SHP77 treated with DMSO at 0.1 percent for 48 hours (cell line): ENCODE measurements at regions not wholly inside any gene's neighbourhood (a gene's known extent, or its start where the extent isn't known, plus 50 kb on each side); places are given as distances from the start of the nearest gene placed in this dataset.
"Not testable (repeated sequence)": the region's sequence is repeated elsewhere in the genome, so short reads cannot be mapped to it uniquely, and the experiment has no call there.

Experiments used
- DNase-seq: peaks from one replicate; lab custom pipeline; 2025; lab: John Stamatoyannopoulos, UW

DNA sequence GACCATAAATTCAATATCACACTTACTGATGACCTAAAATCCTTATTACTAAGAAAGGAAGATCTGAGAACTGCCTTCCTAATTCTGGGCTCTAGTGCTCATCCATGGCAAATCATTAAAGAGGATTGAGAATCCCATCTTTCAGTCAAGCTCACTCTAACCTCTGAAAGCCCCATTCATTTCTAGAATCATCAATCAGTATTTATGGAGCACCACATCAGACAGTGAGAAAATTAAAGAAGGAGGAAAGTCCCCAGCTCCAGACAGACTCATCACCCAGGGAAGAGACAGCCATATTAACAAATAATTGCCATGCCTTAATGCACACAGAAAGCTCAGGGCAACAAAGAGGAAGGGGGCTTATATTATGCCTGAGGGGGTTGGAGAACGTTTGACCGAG is 256.1 kb upstream of the SOX9 start:
- no peak for DNase-seq

DNA sequence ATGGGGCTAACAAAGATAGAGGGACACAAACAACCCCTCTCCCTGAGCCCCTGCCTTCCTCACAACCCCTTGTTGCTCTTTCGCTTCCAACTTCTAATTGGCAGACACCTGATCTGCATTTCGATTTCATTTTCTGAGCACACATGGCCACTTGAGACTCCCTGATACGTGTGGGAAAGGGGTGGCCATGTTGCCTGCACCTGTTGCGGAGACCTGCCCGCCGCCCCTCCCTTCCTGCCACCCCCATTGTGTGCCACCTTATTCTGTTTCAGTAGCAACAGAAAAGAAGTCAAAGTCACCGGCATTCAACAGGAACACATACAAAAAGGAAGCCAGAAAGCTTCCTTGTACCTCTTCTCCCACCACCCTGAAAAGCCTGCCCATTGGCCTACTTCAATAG is 254.7 kb upstream of the SOX9 start:
- DNase-seq: no peak

DNA sequence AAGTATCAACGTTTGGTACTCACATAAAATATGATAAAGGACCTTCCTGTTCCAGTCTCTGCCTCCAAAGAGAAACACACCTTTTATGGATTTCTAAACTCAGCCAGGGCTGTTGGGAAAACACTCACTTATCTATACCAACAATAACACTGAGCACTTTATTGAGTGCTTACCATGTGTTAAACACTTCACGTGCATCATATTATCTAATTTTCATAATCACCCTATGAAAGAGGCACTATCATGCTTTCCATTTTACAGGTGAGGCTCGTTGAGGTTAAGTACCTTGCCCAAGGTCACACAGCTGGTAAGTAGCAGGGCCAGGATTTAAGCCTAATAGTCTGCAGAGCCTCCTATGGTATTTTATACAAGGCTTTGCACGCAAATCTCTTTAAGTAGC is 251.5 kb upstream of the SOX9 start:
- no peak for DNase-seq

DNA sequence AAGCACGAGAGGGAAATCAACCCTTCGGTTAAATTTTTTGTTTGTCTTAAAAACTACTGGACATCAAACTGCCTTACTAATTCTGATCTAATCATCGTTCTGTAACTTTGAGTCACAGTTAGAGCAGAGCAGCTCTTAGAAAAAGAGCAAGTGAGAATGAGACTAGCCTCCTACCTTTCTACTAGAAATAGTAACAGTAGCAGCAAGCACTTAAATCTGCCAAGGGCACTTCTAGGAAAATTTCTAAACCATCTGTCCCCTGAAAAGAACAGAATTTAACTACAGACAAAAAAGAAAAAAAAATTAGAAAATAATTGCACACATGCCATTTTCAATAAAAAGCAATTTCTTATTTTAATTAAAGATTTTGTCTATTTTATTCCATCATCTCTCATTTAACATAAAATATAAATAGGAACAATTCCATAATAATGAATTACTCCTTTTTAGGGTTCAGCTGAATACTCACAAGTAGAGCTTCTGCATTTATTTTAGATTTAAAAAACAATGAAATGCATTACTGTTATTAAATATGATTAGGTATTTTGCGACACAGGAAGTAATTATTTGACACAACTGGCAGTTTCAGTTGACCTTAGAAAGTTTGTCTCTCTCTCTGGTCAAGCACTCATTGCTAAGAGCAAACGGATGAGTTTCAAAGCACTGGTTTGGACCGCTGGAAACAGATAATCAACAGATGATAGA is 250.8 kb upstream of the SOX9 start:
- no peak for DNase-seq

DNA sequence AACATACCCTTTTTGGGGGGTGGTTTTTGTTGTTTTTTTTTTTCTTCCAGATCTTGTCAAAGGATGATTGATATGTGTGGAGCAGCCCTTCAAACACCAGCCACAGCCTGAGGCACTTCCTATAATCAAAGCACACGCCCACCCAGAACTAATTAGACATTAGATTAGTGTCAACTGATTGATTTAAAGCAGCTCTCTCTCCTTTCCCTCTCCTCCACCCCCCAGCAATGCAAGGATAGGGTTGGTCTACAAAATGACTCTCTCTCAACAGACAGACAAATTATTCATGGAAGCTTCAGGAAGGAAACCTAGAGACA is 250.3 kb upstream of the SOX9 start:
- DNase-seq: no peak

DNA sequence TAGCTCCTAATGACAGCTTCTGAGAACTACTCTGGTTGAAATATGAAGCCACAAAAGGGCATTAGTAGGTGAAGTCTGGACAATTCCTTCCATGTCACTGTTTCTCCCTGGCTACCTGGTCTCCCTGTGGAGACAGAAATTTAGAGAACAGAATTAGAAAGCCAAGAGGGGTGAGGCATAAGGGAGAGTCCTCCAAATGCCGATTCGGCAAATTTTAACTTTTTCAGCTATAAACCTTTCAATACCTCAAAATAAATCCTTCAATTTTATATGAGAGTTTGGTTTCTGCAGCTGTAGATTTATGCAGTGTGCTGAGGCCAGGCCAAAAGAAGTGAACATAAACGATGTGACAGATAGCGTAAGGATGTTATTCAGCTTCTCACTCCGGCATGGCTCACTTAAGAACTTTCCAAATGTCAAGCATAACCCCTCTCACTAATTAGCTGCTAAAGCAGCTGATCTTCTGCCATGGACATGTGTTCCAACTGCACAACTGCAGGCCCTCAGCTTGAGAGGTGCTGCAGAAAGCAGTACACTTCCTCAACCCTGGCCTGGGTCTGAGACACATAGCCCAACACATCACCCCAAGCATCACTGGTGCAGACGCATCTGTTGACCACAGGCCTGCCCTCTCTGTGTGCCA is 247.9 kb upstream of the SOX9 start:
- no peak for DNase-seq

DNA sequence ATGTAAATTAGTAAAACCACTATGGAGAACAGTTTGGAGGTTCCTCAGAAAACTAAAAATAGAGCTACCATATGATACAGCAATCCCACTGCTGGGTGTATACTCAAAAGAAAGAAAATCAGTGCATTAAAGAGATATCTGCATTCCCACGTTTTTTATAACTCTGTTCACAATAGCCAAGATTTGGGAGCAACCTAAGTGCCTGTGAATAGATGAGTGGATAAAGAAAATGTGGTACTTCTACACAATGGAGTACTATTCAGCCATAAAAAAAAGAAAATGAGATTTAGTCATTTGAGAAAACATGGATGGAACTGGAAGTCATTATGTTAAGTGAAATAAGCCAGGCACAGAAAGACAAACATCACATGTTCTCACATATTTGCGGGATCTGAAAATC is 246.0 kb upstream of the SOX9 start:
- not testable (repeated sequence) for DNase-seq

DNA sequence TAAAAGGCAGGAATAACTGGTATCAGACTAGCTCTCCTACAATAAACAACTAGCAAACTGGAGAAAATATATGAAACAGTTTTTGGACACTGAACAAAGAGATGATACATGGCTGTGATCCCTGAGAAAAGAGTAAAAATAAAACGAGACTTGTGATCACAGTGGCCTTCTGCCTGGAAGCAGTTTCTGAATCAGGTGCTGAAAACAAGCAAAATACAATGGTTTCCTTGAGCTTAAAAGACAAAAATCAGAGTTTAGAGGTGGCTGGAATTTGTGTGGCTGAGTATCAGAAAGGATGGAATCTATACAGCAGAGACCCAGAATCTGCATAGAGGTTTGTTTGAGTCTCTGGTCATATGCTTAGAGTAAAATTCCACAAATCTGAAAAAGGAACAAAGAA is 242.5 kb upstream of the SOX9 start:
- DNase-seq: no peak

DNA sequence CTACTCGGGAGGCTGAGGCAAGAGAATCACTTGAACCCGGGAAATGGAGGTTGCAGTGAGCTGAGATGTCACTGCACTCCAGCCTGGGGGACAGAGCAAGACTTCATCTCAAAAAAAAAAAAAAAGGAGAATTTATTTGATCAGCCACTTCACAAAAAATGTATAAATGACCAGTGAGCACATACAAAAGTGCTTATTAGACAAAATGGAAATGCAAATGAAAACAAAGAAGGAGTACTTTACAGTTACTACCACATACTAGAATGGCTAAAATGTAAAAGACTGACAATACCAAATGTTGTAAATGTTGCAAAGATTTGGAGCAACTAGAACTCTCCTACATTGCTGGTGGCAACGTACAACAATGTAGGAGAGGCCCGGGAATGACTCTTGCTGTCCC is 241.8 kb upstream of the SOX9 start:
- no peak for DNase-seq

DNA sequence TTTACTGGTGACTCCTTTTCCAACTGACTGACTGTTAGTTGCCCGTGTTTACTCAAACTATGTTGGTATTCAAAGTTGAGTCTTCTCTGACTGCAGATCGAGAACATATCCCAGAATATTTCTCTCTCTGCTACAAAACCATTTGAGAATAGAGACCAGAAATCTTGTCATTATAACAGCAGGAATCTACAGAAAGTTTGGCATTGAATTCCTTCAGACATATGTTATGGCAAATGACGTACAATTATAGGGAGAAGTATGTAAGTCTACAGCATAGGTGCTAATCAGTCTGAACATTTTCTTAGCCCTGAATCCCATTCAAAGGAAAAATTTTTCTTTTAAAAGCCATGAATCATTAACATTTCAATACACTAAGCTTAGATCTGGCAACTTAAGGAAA is 239.8 kb upstream of the SOX9 start:
- no peak for DNase-seq

DNA sequence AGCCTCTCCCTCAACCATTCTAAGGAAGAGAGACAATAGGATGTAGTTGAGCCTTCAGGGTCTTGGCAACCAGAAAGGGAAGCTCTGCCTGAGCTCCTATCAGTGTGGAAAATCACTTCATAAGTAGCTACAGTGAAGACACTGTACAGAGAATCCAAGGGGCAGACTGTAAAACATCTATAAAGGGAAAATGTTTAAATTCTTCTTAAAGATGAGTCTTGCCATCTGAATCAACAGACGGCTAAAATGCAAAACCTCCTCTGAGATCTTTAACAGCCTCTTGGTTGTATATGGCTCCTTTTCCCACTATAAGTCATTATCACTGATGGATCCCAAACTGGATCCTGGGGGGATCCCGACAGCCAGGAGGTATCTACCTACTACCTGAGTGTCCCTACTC is 239.2 kb upstream of the SOX9 start:
- DNase-seq: no peak

DNA sequence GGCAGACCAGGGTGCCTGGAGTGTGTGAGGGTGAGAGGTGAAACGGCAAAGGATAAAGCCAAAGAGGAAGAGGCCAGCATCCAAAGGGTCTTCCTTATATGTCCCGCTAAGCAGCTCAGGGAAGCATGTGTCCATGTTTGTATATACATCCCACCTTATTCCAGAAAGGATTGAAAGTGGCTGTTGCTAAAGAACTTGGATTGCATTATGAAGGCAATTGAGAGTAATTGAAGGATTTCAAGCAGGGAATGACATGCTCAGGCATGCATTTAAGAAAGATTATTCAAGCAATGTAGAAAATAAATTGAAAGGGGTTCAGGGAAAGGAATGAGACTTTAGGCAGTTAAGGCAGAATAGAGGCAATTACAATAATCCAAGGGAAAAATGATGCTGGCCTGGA is 237.6 kb upstream of the SOX9 start:
- no peak for DNase-seq

DNA sequence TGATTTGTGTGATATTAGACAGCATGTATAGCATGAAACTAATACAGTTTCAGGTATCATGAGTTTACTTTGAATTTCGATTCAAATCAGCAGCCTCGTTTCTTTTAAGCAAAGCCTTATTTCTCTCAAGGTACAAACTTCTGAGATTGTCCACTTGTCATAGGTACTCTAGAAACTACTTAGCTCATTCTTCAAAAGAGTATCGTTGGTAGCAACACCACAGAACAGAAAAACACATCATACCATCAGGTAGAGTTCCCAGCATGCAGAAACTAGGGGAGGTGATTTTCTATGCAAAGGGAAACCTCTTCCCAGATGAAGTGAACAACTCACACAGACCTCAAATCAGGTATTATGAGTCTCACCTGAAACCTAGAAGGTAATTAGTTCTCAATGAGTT is 237.0 kb upstream of the SOX9 start:
- DNase-seq: no peak

DNA sequence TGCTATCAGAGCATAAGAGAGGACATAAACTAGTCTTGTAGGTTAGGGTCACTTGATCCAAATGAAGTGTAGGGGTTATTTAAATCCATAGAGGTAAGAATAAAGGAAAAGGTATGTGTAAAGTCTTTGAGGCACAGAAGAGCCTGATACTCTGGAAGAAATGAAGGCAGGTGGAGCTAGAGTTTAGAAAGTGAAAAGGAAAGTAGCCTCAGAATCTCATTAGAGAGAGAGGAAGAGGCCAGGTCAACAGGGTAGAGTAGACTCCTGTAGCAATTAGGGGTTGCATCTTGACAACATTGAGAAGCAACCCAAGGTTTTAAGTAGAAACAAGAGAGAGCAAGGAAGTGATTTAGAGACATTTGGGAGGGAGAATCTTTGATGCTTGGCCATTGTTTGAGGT is 235.2 kb upstream of the SOX9 start:
- DNase-seq: no peak

DNA sequence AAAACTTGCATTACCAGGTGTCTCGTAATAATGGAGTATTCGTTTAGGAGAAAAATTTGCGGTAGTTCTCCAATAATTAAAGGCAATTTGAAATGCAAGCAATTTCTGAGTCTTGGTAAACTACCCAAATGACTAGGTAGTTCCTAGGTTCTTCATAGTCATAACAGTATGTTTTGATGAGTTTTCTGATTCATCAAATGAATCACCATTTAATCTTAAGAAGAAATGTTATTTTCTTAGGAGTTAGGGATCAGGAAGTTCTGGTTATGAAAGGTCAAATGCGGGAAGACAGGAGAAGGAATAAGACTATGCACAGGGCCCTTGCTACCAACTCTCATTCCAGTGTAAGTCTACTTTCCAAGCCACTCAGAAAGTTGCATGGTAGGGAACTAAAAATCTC is 221.5 kb upstream of the SOX9 start:
- no peak for DNase-seq

DNA sequence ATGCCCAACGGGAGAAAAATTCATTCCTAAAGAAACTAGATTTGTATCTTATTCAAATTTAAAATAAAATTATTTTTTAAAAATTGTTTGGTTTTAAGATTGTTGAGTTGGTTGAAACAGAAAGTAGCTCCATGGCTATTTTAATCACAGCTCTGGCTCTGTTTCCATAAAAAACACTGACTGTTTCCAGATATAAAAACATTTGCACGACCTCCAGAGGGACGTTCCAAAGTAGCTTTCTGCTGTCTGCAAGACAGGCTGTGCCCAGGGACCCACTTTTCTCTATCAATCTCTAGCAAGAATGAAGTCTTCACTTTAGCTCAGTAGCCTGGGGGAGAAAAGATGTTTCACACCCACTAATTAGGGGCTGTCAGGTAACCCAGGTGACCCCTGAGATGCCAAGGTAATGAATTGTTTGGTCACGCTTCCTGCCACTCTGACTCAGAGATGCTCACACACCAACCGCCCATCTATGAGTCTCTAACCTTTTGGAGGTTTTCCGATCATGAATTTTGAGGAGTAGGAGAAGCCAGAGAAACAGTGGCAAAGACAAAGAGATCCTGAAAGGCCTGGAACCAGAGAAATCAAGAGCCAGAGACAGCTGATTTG is 220.1 kb upstream of the SOX9 start:
- DNase-seq: no peak

DNA sequence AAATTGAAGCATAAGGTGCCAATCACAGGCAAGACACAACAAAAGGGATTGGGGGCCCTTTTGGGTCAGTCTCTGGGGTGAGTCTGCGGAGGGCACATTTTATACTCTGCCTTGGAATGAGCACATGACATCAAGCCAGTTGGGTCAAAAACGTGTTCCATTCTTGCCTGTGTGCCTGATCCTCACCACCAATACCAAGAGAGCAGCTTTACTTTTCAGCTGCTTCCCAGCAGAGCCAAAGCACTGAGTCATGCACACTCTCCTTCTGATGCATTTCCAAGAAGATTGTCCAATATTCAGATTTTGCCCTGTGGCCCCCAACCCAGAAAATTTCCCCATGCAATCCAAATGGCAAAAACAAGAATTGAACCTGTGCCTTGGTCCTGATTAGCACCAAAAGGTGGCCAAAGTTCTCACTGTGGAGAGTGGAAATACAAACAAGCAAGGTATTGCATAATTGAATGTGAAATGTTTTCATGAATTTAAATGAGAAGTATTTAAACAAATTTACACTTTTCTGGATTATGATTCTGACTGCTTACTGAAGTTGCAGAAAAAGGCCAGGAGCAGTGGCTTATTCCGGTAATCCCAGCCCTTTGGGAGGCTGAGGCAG is 217.8 kb upstream of the SOX9 start:
- no peak for DNase-seq

DNA sequence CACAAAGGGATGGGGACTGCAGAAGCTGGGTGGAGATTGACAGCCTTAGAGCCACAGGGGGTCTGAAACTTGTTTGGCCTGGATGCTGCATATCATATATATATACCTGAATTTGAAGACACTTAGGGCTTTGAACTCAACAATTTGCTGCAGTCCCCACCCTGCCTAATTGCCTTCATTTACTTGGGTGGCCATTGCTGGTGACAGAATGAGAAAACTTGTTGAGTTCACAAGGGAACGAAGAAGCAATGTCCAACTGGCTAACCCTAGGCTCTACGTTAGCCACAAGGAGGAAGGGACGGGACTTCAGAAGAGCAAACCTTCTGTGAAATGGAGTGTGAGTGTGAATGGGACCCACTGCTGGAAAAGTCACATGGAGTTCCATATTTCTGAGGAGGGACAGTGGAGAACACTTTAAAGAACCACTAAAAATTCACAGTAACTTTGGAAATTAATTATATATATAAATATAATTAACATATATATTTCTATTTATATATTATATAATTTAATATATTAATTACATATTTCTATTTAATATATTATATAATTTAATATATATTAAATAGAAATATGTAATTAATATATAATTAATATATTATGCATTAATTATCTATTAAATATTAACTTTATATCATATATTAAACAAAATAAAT is 215.3 kb upstream of the SOX9 start:
- no peak for DNase-seq

DNA sequence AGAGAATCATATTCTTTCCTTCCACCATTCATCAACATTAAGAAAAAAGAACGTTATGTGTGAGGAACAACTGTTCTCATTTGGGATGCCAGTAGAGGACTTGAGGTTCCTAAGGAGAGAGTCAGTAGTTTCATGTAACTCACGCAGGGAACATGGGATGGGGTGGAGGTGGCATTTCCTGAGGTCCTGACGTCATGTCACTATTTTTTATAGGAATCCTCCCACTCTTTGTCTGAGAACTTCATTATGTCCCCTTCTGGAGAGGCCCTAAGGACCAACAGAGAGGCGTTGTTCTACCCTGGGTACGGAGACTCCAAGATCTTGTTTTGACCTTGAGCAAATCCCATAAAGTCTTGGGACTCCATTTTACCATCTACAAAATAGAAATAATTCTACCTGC is 211.7 kb upstream of the SOX9 start:
- DNase-seq: no peak

DNA sequence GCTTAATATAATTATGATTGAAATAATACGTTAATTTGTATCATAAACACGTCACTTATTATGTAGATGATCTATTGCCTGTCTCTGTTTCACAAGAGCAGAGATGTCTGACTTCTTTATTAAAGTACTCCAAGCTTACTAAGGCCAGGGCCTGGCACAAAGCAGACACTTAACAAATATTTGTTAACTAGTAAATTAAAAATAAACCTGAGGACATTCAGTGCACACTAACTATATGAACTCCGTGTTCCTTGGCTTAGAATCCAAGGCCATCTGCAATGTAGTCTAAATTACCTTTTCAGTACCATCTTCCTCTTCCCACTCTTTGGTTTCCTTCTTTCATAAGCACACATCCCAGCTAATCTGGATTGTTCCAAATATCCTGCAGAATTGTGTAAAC is 210.8 kb upstream of the SOX9 start:
- DNase-seq: no peak

DNA sequence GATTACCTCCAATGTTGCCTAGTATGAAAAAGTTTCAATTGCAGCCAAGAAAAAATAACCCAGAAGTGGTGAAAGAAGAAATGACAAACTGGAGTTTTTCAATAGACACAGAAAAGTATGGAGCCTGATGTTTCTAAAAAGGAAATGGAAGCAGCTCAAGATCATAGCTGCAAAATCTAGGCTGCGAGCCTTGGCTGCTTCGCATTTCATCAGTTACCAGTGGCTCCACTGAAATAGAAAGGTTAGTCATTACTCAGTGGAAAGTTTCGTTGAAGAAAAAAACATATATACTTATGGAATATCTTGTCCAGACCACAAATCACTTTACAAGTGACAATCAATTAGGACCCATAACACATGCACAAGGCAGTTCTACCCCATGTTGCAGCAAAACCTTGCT is 206.8 kb upstream of the SOX9 start:
- DNase-seq: no peak

DNA sequence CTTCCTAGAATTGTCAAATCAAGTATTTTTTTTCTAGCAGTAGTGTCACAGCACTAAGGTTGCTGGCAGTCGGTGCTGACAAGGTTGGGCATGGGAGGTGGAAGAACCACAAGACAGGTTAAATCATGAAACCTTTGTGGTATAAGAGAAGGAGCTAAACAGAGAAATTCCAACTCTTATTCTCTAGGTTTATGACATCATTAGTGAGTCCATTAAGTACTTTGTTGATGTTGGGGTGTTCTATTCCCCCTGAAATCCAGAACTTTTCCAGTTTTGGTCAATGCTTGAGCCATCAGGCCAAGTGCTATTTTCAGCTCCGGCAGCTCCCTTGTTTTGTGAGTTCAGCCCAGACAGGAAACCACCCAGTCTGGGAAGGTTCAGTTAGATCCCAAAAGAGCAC is 206.0 kb upstream of the SOX9 start:
- no peak for DNase-seq

DNA sequence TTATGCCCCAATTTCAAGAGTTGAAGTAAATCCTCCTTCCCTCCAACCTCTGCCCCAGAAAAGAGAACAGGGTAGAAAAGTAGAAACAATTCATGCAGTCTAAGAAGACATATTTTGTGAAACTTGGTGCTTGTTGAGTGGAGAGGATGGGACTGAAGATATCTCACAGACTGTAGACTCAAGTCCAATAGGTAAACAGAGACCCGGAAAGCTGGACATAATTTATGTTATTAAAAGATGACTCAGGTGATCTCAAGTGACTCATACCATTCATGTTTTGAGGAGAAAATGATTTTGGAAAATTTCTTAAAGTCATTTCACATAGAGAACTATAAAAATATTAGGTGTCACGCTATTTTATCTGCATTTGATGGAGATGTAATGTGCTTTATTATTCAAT is 203.1 kb upstream of the SOX9 start:
- no peak for DNase-seq
